ENCODE measurements at regions not wholly inside any gene's neighbourhood (a gene's known extent, or its start where the extent isn't known, plus 50 kb on each side); places are given as distances from the start of the nearest gene placed in this dataset.

DNA sequence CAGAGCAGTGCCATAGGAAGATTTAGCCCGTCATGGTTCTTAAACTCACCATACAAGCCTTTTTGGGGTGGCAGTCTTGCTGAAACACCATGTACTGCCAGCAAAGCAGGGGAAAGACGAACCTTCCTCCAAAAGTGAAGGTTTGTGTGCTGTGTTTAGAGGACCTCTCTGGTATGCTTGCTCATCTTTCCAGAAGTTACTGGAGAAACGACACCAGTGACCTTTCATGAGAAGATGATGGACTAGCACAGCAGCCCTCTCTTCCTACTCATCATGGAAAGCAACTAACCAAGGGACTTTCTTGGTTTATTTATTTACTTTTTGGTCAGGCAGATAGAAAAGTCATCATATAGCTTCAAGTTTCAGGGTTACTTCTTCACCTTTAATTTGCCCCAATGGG lies 247.4 kb downstream of the PTEN start:
- intact Hi-C loops (cut with DNase I) = loop anchor here in 3 of 4 donors (5.0 to 10.0 kb wide), 3 partner anchors 246 to 259 kb away; partner anchors contain the start of genes KLLN (in 1 of the 3) and PTEN (in 1 of the 3)
- no peaks in the 10 kb centered on the region for H3K9me3 ChIP-seq (ENCODE audit: control insufficient read depth, low read length)
- ATAC-seq (no peak), DNase-seq (no peak)
- H3K4me3 ChIP-seq (ENCODE audit: low read length) = no peak overlapping the region
- 93% methylated on average over 3 of the region's 3 CpGs for WGBS
- no peaks in the 10 kb centered on the region for H3K27me3 ChIP-seq (ENCODE audit: control insufficient read depth, insufficient read depth)
- H3K27ac ChIP-seq (ENCODE audit: low read length) = no peak overlapping the region
- peaks cover 1% of the 10 kb centered on the region for H3K4me1 ChIP-seq (ENCODE audit: control insufficient read depth, insufficient read depth, low read length)

DNA sequence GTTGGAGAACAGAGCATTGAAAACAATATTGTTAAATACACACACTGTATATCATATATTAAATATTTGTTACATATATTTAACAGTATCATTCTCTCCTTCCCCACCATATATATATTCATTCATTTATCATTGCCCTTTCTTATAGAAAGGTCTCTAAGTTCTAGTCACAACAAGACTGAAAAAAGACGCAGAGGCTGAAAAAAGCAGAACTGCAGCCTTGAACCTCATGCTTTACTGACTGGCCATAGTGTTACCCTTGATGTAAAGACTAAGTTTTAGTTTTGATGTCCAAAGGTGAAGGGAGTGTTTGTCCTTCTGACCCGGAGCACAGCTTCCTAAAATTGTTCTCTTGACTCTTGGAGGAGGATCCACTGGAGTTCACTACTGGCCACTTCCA lies 247.9 kb downstream of the PTEN start:
- intact Hi-C loops (cut with DNase I) = loop anchor here in 3 of 4 donors (5.0 to 10.0 kb wide), 3 partner anchors 246 to 259 kb away; partner anchors contain the start of genes KLLN (in 1 of the 3) and PTEN (in 1 of the 3)
- Histone ChIP-seq H3K27me3 (ENCODE audit: control insufficient read depth, insufficient read depth) (no peaks in the 10 kb centered on the region), H3K4me1 (ENCODE audit: control insufficient read depth, insufficient read depth, low read length) (peaks cover 1% of the 10 kb centered on the region), H3K27ac (ENCODE audit: low read length) (no peak overlapping the region), H3K9me3 (ENCODE audit: control insufficient read depth, low read length) (no peaks in the 10 kb centered on the region), H3K4me3 (ENCODE audit: low read length) (no peak overlapping the region)
- WGBS = 82% methylated on average over 2 of the region's 2 CpGs
- no peak for ATAC-seq
- DNase-seq = no peak

DNA sequence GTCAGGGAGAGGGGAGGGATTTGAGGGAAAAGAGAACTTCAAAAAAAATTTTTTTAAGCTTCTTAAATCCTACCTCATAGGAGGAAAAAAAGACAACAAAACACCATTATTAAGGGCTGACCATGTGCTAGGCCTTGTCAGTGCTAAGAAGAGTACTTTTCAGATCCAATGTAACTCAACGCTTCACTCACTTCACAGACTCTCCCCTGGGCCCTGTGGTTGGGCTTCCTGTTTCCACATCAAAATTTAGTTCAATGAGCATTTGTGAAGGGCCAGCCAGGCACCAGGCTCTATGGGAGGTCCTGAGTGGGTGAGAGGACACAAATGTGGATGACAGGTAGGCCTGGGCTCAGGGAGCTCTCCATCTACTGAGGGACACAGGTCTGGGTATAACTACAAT lies 249.8 kb downstream of the PTEN start:
- H3K27ac ChIP-seq (ENCODE audit: low read length) = no peak overlapping the region
- intact Hi-C loops (cut with DNase I) = loop anchor here in 3 of 4 donors (5.0 to 10.0 kb wide), 3 partner anchors 248 to 261 kb away; partner anchors contain the start of genes KLLN (in 1 of the 3) and PTEN (in 1 of the 3)

DNA sequence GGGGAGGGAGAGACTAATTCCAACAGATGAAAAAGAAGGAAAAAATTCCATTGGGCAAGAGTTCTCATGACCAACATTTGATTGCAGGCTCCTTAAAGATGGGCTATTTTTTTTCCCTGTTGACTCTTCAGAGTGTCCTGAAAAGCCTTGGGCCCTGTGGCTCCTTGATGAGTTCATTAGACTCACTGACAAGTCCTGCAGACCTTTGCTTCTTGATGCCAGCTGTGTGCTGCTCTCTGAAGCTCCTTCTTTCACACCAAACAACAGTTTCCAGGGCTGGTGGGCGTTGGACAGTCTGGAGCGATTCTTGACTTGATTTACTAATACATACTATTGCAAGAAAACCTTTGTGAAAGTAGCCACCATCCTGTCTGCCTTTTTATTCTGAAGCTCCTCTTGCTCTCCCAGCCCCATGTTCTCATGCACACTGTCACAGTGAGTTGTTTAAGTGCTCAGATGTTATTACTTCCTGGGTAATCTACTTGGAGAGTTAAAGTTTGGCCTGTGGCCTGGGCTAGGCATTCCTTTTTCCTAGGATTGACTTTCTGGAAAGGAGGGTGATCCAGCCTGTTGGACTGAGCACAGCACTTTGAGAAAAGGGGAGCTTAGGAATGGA lies 250.3 kb downstream of the PTEN start:
- H3K4me3 ChIP-seq (ENCODE audit: low read length) = no peak overlapping the region
- 80% methylated on average over 2 of the region's 2 CpGs for WGBS
- H3K27ac ChIP-seq (ENCODE audit: low read length) = no peak overlapping the region
- no peaks in the 10 kb centered on the region for H3K4me1 ChIP-seq (ENCODE audit: control insufficient read depth, insufficient read depth, low read length)
- no peak for DNase-seq
- no peak for ATAC-seq
- no peaks in the 10 kb centered on the region for H3K27me3 ChIP-seq (ENCODE audit: control insufficient read depth, insufficient read depth)
- intact Hi-C loops (cut with DNase I) = loop anchor here in 3 of 4 donors (5.0 to 10.0 kb wide), 3 partner anchors 249 to 261 kb away; partner anchors contain the start of genes KLLN (in 1 of the 3) and PTEN (in 1 of the 3)
- no peaks in the 10 kb centered on the region for H3K9me3 ChIP-seq (ENCODE audit: control insufficient read depth, low read length)

More for the DNA sequence above, 249.8 kb downstream of the PTEN start:
- peak; percentile 46 to 53 (median 47) for DNase-seq
- no peaks in the 10 kb centered on the region for H3K27me3 ChIP-seq (ENCODE audit: control insufficient read depth, insufficient read depth)
- peak; percentile 47 to 52 for ATAC-seq
- H3K4me3 ChIP-seq (ENCODE audit: low read length) = no peak overlapping the region
- 55% methylated on average over 1 of the region's 1 CpG for WGBS
- H3K9me3 ChIP-seq (ENCODE audit: control insufficient read depth, low read length) = no peaks in the 10 kb centered on the region
- H3K4me1 ChIP-seq (ENCODE audit: control insufficient read depth, insufficient read depth, low read length) = no peaks in the 10 kb centered on the region

DNA sequence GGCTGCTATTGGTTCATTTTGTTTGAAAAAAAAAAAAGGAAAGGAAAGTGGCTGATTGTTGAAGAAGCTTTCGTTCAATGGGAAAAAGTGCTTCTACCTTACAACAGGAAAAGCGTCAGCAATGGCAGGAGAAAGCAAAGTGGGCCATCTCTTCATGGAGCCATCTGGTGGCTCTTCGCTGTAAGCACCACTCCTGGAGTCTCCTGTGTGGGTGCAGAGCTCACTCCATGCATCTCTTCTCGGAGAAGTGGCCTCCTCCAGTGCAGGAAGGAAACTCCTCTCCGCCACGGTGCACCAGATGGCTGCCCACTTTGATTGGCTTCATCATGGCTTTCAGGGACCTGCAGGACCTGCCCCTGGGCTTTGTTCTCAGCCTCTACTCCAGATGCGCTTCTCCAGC lies 250.9 kb downstream of the PTEN start:
- H3K4me3 ChIP-seq (ENCODE audit: low read length) = no peak overlapping the region
- peak; percentile 28 to 69 (median 62) for DNase-seq
- ATAC-seq = peak; percentile 74 to 79
- 64% methylated on average over 7 of the region's 7 CpGs for WGBS
- H3K4me1 ChIP-seq (ENCODE audit: control insufficient read depth, insufficient read depth, low read length) = no peaks in the 10 kb centered on the region
- H3K9me3 ChIP-seq (ENCODE audit: control insufficient read depth, low read length) = no peaks in the 10 kb centered on the region
- H3K27ac ChIP-seq (ENCODE audit: low read length) = no peak overlapping the region
- no peaks in the 10 kb centered on the region for H3K27me3 ChIP-seq (ENCODE audit: control insufficient read depth, insufficient read depth)
- intact Hi-C loops (cut with DNase I) = loop anchor here in 3 of 4 donors (5.0 to 10.0 kb wide), 3 partner anchors 250 to 262 kb away; partner anchors contain the start of genes KLLN (in 1 of the 3) and PTEN (in 1 of the 3)

DNA sequence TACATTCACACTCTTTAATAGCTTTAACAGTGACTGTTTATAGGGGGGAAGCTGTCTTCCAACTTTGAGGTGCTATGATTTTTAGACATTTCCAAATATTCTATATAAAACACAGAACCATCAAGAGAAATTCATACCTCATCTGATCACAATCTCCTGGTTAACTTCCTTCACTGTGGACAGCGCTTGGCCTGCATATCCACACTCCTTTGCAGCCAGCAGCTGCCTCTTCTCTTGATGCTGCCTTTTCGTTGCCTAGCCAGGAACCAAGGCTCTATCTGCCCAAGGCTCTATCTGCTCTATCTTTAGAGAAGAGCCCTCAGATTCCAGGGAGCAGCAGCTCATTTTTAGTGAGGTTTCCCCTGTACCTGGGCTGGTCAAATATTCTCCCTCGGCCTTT lies 252.0 kb downstream of the PTEN start:
- no peak overlapping the region for H3K4me3 ChIP-seq (ENCODE audit: low read length)
- intact Hi-C loops (cut with DNase I) = loop anchor here in 2 of 4 donors (10.0 kb wide), 2 partner anchors 251 to 261 kb away; partner anchors contain the start of genes KLLN (in 1 of the 2) and PTEN (in 1 of the 2)
- DNase-seq (no peak), ATAC-seq (no peak)
- no peaks in the 10 kb centered on the region for H3K27me3 ChIP-seq (ENCODE audit: control insufficient read depth, insufficient read depth)
- peaks cover 2% of the 10 kb centered on the region for H3K4me1 ChIP-seq (ENCODE audit: control insufficient read depth, insufficient read depth, low read length)
- H3K9me3 ChIP-seq (ENCODE audit: control insufficient read depth, low read length) = no peaks in the 10 kb centered on the region
- H3K27ac ChIP-seq (ENCODE audit: low read length) = no peak overlapping the region
- WGBS = 90% methylated on average over 3 of the region's 3 CpGs

DNA sequence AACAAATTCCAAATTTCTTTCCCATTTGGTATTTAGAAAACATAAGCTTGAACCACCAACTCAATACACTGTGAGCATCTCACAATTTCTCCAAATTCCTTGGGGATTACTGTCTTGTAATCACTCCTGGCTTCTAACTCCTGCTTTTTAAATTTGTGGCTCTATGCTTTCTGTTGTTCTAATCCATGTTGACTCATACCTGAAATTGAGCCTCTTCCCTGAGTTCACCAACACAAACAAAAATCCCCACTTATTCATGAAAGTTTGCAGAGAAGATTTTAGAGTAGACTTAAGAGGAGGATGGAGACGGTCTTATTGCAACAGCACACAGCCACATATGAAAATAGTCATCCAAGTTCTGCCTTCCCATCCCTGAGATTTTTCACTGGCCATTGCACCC lies 252.5 kb downstream of the PTEN start:
- DNase-seq (no peak), ATAC-seq (no peak)
- intact Hi-C loops (cut with DNase I) = loop anchor here in 2 of 4 donors (10.0 kb wide), 2 partner anchors 251 to 261 kb away; partner anchors contain the start of genes KLLN (in 1 of the 2) and PTEN (in 1 of the 2)
- Histone ChIP-seq H3K4me3 (ENCODE audit: low read length) (no peak overlapping the region), H3K27me3 (ENCODE audit: control insufficient read depth, insufficient read depth) (no peaks in the 10 kb centered on the region), H3K9me3 (ENCODE audit: control insufficient read depth, low read length) (no peaks in the 10 kb centered on the region), H3K4me1 (ENCODE audit: control insufficient read depth, insufficient read depth, low read length) (peaks cover 4% of the 10 kb centered on the region), H3K27ac (ENCODE audit: low read length) (no peak overlapping the region)
- WGBS = 81% methylated on average over 1 of the region's 1 CpG

DNA sequence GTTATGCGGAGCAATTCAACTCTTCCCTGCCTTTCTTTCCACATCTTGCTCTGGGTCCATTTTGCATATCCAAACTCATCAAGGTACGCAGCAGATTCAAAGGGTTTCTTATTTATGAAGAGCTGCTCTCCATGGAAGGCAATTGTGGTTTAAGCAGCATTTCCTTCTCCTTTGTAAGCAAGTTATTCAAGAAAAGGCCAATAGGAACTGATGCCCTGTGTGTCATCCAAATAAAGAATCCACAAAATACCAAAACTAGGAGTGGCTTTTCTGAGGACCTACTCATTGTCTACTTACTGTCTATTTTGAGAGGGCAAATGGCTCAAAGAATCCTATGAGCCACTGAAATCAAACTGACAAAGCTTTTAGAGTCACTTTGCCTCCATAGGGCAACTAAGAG lies 253.1 kb downstream of the PTEN start:
- intact Hi-C loops (cut with DNase I) = loop anchor here in 2 of 4 donors (10.0 kb wide), 2 partner anchors 252 to 262 kb away; partner anchors contain the start of genes KLLN (in 1 of the 2) and PTEN (in 1 of the 2)
- ATAC-seq = no peak
- no peaks in the 10 kb centered on the region for H3K9me3 ChIP-seq (ENCODE audit: control insufficient read depth, low read length)
- WGBS = 91% methylated on average over 2 of the region's 2 CpGs
- H3K27me3 ChIP-seq (ENCODE audit: control insufficient read depth, insufficient read depth) = no peaks in the 10 kb centered on the region
- H3K27ac ChIP-seq (ENCODE audit: low read length) = no peak overlapping the region
- H3K4me3 ChIP-seq (ENCODE audit: low read length) = no peak overlapping the region
- DNase-seq = no peak
- peaks cover 4% of the 10 kb centered on the region for H3K4me1 ChIP-seq (ENCODE audit: control insufficient read depth, insufficient read depth, low read length)

DNA sequence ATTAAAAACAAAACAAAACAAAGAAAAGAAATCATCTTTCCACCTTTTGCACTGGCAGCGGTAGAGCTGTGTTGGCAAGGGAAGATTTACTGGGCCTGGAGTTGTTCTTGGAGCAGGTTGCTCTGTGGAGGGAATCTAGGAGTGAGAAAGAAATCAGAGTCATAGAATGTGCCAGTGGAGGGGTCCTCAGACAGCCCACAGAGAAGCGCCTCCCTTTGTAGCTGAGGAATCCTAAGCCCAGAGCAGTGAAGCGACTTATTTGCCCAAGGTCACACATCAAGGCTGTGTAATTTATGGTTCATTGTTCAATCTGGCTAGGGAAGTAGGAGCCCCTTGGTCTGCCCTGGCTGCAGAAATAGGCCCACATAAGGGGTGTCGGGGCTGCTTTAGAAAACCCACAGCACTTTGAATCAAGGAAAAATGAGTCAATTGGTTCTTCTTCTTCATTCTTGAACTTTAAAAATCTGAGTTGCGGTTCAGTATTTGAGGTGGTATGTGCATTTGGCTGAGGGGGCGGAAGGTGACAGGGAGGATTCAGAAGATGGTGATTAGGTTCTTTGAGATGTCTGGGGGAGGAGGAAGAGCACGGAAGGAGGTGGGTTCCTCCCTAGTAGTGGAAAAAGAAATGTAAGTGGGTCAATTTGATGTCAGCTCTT lies 253.7 kb downstream of the PTEN start:
- H3K4me3 ChIP-seq (ENCODE audit: low read length) = no peak overlapping the region
- ATAC-seq (no peak), DNase-seq (no peak)
- 91% methylated on average over 7 of the region's 7 CpGs for WGBS
- no peaks in the 10 kb centered on the region for H3K9me3 ChIP-seq (ENCODE audit: control insufficient read depth, low read length)
- H3K27me3 ChIP-seq (ENCODE audit: control insufficient read depth, insufficient read depth) = no peaks in the 10 kb centered on the region
- intact Hi-C loops (cut with DNase I) = loop anchor here in 2 of 4 donors (10.0 kb wide), 2 partner anchors 252 to 262 kb away; partner anchors contain the start of genes KLLN (in 1 of the 2) and PTEN (in 1 of the 2)
- no peak overlapping the region for H3K27ac ChIP-seq (ENCODE audit: low read length)
- peaks cover 4% of the 10 kb centered on the region for H3K4me1 ChIP-seq (ENCODE audit: control insufficient read depth, insufficient read depth, low read length)

DNA sequence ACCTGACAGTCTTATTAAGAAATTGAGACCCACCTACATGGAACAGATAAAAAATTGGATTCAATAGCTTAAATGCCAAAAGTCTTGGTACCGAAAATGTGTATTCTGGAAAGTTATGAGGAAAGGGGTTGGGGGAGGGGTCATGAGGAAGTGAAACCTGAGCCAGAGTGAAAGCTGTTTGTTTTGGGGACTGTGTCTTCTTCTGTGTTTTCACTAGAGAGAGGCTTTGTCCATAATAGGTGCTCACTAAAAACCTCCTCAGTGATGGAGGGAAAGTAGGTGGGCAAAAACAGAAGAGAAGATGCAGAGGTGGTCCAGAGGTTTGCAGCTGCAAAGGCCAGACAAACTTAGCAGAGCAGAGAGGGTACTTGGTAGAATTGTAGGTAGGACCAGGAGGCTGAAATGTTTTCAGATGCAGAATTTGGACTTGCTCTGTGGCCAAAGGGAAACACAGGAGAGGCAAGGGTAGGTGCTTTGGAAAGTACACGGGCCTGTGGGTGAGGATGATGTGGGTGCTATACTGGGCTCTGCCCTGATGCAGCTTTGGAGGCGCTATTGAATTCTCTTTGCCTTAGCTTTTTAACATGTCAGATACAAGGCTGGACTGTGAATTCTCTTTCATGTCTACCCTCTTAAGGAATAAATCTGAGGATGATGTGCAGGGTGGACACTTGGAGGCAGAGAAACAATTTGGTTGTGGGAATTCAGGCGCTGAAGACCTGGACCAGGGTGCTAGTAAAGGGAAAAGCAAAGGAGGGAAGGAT lies 254.6 kb downstream of the PTEN start:
- H3K27me3 ChIP-seq (ENCODE audit: control insufficient read depth, insufficient read depth) = no peaks in the 10 kb centered on the region
- H3K4me1 ChIP-seq (ENCODE audit: control insufficient read depth, insufficient read depth, low read length) = peaks cover 4% of the 10 kb centered on the region
- no peak for ATAC-seq
- H3K27ac ChIP-seq (ENCODE audit: low read length) = no peak overlapping the region
- no peaks in the 10 kb centered on the region for H3K9me3 ChIP-seq (ENCODE audit: control insufficient read depth, low read length)
- DNase-seq = peak in 1 of 3 donors; percentile 45
- 86% methylated on average over 4 of the region's 4 CpGs for WGBS
- intact Hi-C loops (cut with DNase I) = loop anchor here in 2 of 4 donors (10.0 kb wide), 2 partner anchors 253 to 263 kb away; partner anchors contain the start of genes KLLN (in 1 of the 2) and PTEN (in 1 of the 2)
- no peak overlapping the region for H3K4me3 ChIP-seq (ENCODE audit: low read length)

Data from right cardiac atrium (tissue), 5 donors.